Nucleus accumbens (tissue), 56 donors: ENCODE measurements at regions not wholly inside any gene's neighbourhood (a gene's known extent, or its start where the extent isn't known, plus 50 kb on each side); places are given as distances from the start of the nearest gene placed in this dataset.
"Not testable (repeated sequence)": the region's sequence is repeated elsewhere in the genome, so short reads cannot be mapped to it uniquely, and the experiment has no call there.

Experiments used
- DNase-seq, 56 donors: peaks; one replicate each; lab custom pipeline; 2025; lab: John Stamatoyannopoulos, UW

- DNase-seq = no peak
These were observed 97.3 kb downstream of the CCDC71L start for GRCh38 chr7:106563466-106564150.

- no peak for DNase-seq
These were observed 98.1 kb downstream of the CCDC71L start for GRCh38 chr7:106562711-106563366.

- no peak for DNase-seq
These were observed 99.1 kb downstream of the CCDC71L start for GRCh38 chr7:106561666-106562411.

GRCh38 chr7:106561151-106561550 lies 99.8 kb downstream of the CCDC71L start:
- no peak for DNase-seq

- DNase-seq = no peak
These were observed 100.5 kb downstream of the CCDC71L start for GRCh38 chr7:106560482-106560881.

- DNase-seq = not testable (repeated sequence)
These were observed 104.7 kb downstream of the CCDC71L start for GRCh38 chr7:106556244-106556643.

- not testable (repeated sequence) for DNase-seq
These were observed 106.3 kb downstream of the CCDC71L start for GRCh38 chr7:106554623-106555022.

- no peak for DNase-seq
These were observed 107.5 kb downstream of the CCDC71L start for GRCh38 chr7:106553446-106553836.

- peak in 6 of 56 donors; percentile 0 to 7 (median 2) for DNase-seq
These were observed 108.1 kb downstream of the CCDC71L start for GRCh38 chr7:106552645-106553445.

- no peak for DNase-seq
These were observed 109.0 kb downstream of the CCDC71L start for GRCh38 chr7:106551936-106552335.

- no peak for DNase-seq
These were observed 112.5 kb downstream of the CCDC71L start for GRCh38 chr7:106548491-106548890.

GRCh38 chr7:106545275-106545674 lies 115.7 kb downstream of the CCDC71L start:
- no peak for DNase-seq

- no peak for DNase-seq
These were observed 117.7 kb downstream of the CCDC71L start for GRCh38 chr7:106543221-106543757.

- DNase-seq = peak in 1 of 56 donors; percentile 15
These were observed 118.3 kb downstream of the CCDC71L start for GRCh38 chr7:106542550-106543220.

- DNase-seq = no peak
These were observed 122.3 kb downstream of the CCDC71L start for GRCh38 chr7:106538638-106539037.

GRCh38 chr7:106537119-106537518 lies 123.8 kb downstream of the CCDC71L start:
- no peak for DNase-seq

GRCh38 chr7:106536079-106536478 lies 124.9 kb downstream of the CCDC71L start:
- DNase-seq = no peak

GRCh38 chr7:106535234-106535932 lies 125.6 kb downstream of the CCDC71L start:
- no peak for DNase-seq

- no peak for DNase-seq
These were observed 126.6 kb downstream of the CCDC71L start for GRCh38 chr7:106534271-106534846.
